Gastroesophageal sphincter (tissue), 3 donors: ENCODE measurements at regions not wholly inside any gene's neighbourhood (a gene's known extent, or its start where the extent isn't known, plus 50 kb on each side); places are given as distances from the start of the nearest gene placed in this dataset.

Experiments used
- EP300 ChIP-seq: sonication (generic); formaldehyde crosslinking; IDR thresholded peaks from one replicate; pipeline ENCODE4 v1.6.1; 2017; ENCODE audit warnings: antibody characterized with exemption, mild to moderate bottlenecking
- POLR2A ChIP-seq, 2 donors: fragments of 450-650 bp; IDR thresholded peaks; one replicate each; pipeline ENCODE4 v1.6.1; 2017; ENCODE audit warnings: antibody characterized with exemption in 2 of 2, mild to moderate bottlenecking in 2 of 2, moderate library complexity in 1 of 2
- POLR2AphosphoS5 ChIP-seq: sonication (generic); formaldehyde crosslinking; IDR thresholded peaks from one replicate; pipeline ENCODE4 v1.6.1; 2017; ENCODE audit warnings: antibody characterized with exemption
- TF ChIP-seq, protein P1 (sequence below), 4 experiments: fragments of 200-600 bp in 2 of 4; fragments of 450-650 bp in 2 of 4; sonication (generic) in 1 of 4; IDR thresholded peaks; one replicate each; pipeline ENCODE4 v1.5.1; 2017 to 2019; ENCODE audit warnings: antibody characterized with exemption in 4 of 4, mild to moderate bottlenecking in 2 of 4, moderate library complexity in 2 of 4

DNA sequence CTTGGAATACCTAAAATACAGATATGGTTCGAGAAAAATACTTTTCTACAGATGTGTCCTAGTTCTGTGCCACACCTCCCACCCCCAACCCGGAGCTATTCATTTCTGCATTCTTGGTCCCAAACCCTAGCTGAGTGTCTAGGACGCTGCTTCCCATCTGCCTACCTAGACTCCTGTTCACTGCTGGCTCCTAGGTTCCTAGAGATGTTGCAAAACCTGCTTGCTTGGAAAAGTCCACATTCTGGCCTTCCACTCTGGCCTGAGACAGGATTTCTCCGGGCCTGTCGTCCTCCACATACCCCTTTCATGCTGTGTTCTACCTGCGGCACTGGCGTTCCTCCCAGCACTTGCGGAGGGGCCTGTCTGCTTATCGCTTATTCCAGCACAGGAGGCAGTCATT, 165.8 kb upstream of the CTTNBP2NL start:
- TF ChIP-seq POLR2AphosphoS5, result no peak
- TF ChIP-seq, protein P1, sequence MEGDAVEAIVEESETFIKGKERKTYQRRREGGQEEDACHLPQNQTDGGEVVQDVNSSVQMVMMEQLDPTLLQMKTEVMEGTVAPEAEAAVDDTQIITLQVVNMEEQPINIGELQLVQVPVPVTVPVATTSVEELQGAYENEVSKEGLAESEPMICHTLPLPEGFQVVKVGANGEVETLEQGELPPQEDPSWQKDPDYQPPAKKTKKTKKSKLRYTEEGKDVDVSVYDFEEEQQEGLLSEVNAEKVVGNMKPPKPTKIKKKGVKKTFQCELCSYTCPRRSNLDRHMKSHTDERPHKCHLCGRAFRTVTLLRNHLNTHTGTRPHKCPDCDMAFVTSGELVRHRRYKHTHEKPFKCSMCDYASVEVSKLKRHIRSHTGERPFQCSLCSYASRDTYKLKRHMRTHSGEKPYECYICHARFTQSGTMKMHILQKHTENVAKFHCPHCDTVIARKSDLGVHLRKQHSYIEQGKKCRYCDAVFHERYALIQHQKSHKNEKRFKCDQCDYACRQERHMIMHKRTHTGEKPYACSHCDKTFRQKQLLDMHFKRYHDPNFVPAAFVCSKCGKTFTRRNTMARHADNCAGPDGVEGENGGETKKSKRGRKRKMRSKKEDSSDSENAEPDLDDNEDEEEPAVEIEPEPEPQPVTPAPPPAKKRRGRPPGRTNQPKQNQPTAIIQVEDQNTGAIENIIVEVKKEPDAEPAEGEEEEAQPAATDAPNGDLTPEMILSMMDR (IDR thresholded peaks at IDR 0.05), result no peak
- TF ChIP-seq EP300, result no peak
- TF ChIP-seq POLR2A (IDR thresholded peaks at IDR 0.05), result no peak
